B cell (primary cell): ENCODE measurements at regions not wholly inside any gene's neighbourhood (a gene's known extent, or its start where the extent isn't known, plus 50 kb on each side); places are given as distances from the start of the nearest gene placed in this dataset.

ENCODE experiments used
- ATAC-seq: fragments of 200-7000 bp; cut with Tn5 transposase; one replicate; pipeline ENCODE4 v1.10.0; 2021; ENCODE audit warnings: low read depth, mild to moderate bottlenecking, moderate number of reproducible peaks, moderate library complexity
- CTCF ChIA-PET: fragments of 350-600 bp; sonication (Branson Sonifier 250); formaldehyde crosslinking; loops from one replicate; lab custom pipeline; 2021; ENCODE audit warnings: antibody characterized with exemption, inconsistent platforms; lab: Charles Lee
- POLR2A ChIA-PET: fragments of 350-600 bp; sonication (Branson Sonifier 250); formaldehyde crosslinking; loops from one replicate; lab custom pipeline; 2021; ENCODE audit warnings: antibody characterized with exemption; lab: Charles Lee
- DNase-seq: peaks from one replicate; pipeline ENCODE4 v3.0.0; 2013
- H2AFZ ChIP-seq: 2 replicates; pipeline ENCODE4 v1.6.1; 2012; ENCODE audit warnings: mild to moderate bottlenecking, low read depth, low read length; ENCODE audit not compliant: insufficient read depth, poor library complexity, severe bottlenecking
- H3K27ac ChIP-seq, 2 donors: 1 replicate in 1 of 2; 2 replicates in 1 of 2; pipeline ENCODE4 v1.5.1; 2012 to 2013; ENCODE audit warnings: low read length in 2 of 2, mild to moderate bottlenecking in 2 of 2, moderate library complexity in 1 of 2
- H3K27me3 ChIP-seq, 4 experiments: fragments of 200-600 bp in 1 of 4; sonication (generic) in 1 of 4; replicated peaks in 1 of 4; 1 replicate in 2 of 4; 2 replicates in 2 of 4; pipeline versions ENCODE4 v1.6.1 to v1.7.0; 2013 to 2016; ENCODE audit warnings: low read length in 3 of 4, mild to moderate bottlenecking in 2 of 4, mixed read lengths in 1 of 4, moderate library complexity in 1 of 4; ENCODE audit not compliant: insufficient read depth in 4 of 4, control insufficient read depth in 3 of 4; ENCODE audit errors: control extremely low read depth in 1 of 4
- H3K36me3 ChIP-seq, 2 experiments: replicated peaks in 1 of 2; 1 replicate in 1 of 2; 2 replicates in 1 of 2; pipeline versions ENCODE4 v1.6.1 to v1.7.1; 2013; ENCODE audit warnings: low read length in 1 of 2; ENCODE audit not compliant: insufficient read depth in 2 of 2, control insufficient read depth in 1 of 2; ENCODE audit errors: control extremely low read depth in 1 of 2, extremely low read depth in 1 of 2
- H3K4me1 ChIP-seq, 2 donors: fragments of 200-600 bp in 1 of 2; sonication (generic) in 1 of 2; 1 replicate in 1 of 2; 2 replicates in 1 of 2; pipeline versions ENCODE4 v1.5.1 to v1.6.1; 2013 to 2017; ENCODE audit warnings: low read length in 2 of 2; ENCODE audit not compliant: control insufficient read depth in 2 of 2, insufficient read depth in 2 of 2
- H3K4me2 ChIP-seq: replicated peaks from 2 replicates; pipeline ENCODE3; 2012; ENCODE audit warnings: mild to moderate bottlenecking, low read depth, low read length; ENCODE audit not compliant: poor library complexity, severe bottlenecking
- H3K4me3 ChIP-seq, 5 experiments: fragments of 200-600 bp in 1 of 5; sonication (generic) in 1 of 5; 1 replicate in 3 of 5; 2 replicates in 2 of 5; pipeline versions ENCODE4 v1.5.1 to v1.7.0; 2011 to 2016; ENCODE audit warnings: low read length in 4 of 5, mild to moderate bottlenecking in 4 of 5, low read depth in 2 of 5, control low read depth in 1 of 5, moderate library complexity in 1 of 5; ENCODE audit not compliant: insufficient read depth in 1 of 5; ENCODE audit errors: control extremely low read depth in 1 of 5, extremely low read depth in 1 of 5
- H3K79me2 ChIP-seq: fragments of 200-600 bp; sonication (generic); one replicate; pipeline ENCODE4 v1.6.0; 2016; ENCODE audit warnings: low read length; ENCODE audit not compliant: control insufficient read depth, insufficient read depth
- H3K9ac ChIP-seq: fragments of 200-600 bp; sonication (generic); 2 replicates; pipeline ENCODE4 v1.6.1; 2017; ENCODE audit warnings: mild to moderate bottlenecking, low read length, moderate library complexity
- H3K9me3 ChIP-seq, 3 donors: one replicate each; pipeline versions ENCODE4 v1.6.1 to v1.7.1; 2013; ENCODE audit warnings: low read length in 2 of 3; ENCODE audit not compliant: control insufficient read depth in 2 of 3, insufficient read depth in 1 of 3; ENCODE audit errors: control extremely low read depth in 1 of 3
- H4K20me1 ChIP-seq: 2 replicates; pipeline ENCODE4 v1.6.0; 2012; ENCODE audit warnings: mild to moderate bottlenecking, low read length; ENCODE audit not compliant: insufficient read depth, control insufficient read depth, poor library complexity, severe bottlenecking
- H3K27ac Mint-ChIP-seq: one replicate; pipeline ENCODE4 v1.8.0; 2021; ENCODE audit warnings: mixed read lengths
- H3K27me3 Mint-ChIP-seq: one replicate; pipeline ENCODE4 v1.8.0; 2021; ENCODE audit warnings: mixed read lengths
- H3K4me1 Mint-ChIP-seq: one replicate; pipeline ENCODE4 v1.8.0; 2021; ENCODE audit warnings: mixed read lengths
- H3K4me3 Mint-ChIP-seq: one replicate; pipeline ENCODE4 v1.8.0; 2021; ENCODE audit warnings: mixed read lengths
- H3K9me3 Mint-ChIP-seq: one replicate; pipeline ENCODE4 v1.8.0; 2022; ENCODE audit warnings: mixed read lengths; ENCODE audit not compliant: insufficient read depth
- EZH2 ChIP-seq: IDR thresholded peaks from 2 replicates; pipeline ENCODE4 v1.6.1; 2012; ENCODE audit warnings: borderline replicate concordance, low read depth, mild to moderate bottlenecking, moderate library complexity, low read length; ENCODE audit not compliant: insufficient read depth, poor library complexity, severe bottlenecking
- WGBS: methylation state at CpG from one replicate; pipeline ENCODE4 v1.1.5; 2013; ENCODE audit warnings: missing lambda C conversion rate; ENCODE audit not compliant: insufficient coverage; 5-methylcytosine and 5-hydroxymethylcytosine counted together
- intact Hi-C: fragments of 100-400 bp; cut with micrococcal nuclease; formaldehyde crosslinking; loops from one replicate; pipeline ENCODE4 v1.10.0; 2022
- TF ChIP-seq, protein P1 (sequence below): fragments of 200-600 bp; IDR thresholded peaks from one replicate; pipeline ENCODE4 v1.8.0; 2022; ENCODE audit warnings: antibody characterized with exemption, mild to moderate bottlenecking

DNA sequence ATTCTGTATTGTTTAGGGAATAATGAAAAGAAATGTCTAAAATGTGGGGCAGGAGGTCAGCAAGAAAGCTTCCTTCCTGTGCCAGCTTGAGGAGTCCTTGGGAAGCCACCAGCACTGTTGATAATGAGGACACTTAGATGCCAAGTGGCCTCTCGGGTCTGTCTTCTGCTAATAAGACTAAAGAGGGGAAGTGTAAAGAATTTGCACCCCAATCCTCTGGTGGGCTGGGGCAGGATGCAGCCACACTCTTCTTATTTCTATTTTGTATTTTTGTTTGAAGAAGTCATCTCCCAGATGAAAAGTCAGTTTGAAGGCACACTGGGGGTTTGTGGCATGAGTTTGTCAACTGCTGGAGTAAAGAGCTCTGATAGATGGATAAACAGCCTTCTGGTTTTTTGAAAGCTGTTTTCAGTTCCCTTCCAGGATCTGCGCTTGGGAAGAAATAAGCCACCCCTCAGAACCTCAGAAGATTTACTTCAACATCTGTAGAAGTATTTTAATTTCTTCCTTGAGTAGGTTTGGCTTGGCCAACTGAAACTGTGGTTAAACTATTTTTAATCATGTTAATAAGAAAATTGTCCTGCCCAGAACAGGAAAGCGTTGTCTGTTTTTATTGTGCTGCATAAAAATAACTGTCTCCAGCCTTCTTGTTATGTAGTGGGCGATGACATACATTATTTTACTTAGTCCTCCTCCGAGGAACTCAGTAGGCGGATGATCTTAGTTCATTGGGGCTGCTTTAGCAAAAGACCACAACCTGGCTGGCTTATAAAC lies 128.8 kb upstream of the GPR26 start:
- Histone ChIP-seq H3K4me2 (peak overlapping the region; percentile 50), H3K9ac (peak overlapping the region; percentile 3), H3K79me2 (no peaks in the 10 kb centered on the region), H2AFZ (no peak overlapping the region), H3K36me3 (no peaks in the 10 kb centered on the region), H3K4me1 (peaks cover 29 to 34% of the 10 kb centered on the region in 2 donors), H3K4me3 (no peak overlapping the region), H3K27ac (peak overlapping the region in 1 of 2 donors; percentile 30), H3K27me3 (no peaks in the 10 kb centered on the region), H4K20me1 (no peaks in the 10 kb centered on the region), H3K9me3 (peaks cover 0 to 1% (median 0%) of the 10 kb centered on the region in 3 donors)
- intact Hi-C loops, result no loop called here
- H3K27me3 Mint-ChIP-seq, result no peaks in the 10 kb centered on the region
- CTCF ChIA-PET, result interaction anchor here (0.7 kb wide), 1 partner anchor 13 kb away, joined by 4 read pairs; no protein-coding TSS in a partner anchor
- WGBS, result 13% methylated on average over 3 of the region's 6 CpGs
- POLR2A ChIA-PET, result no interaction called here
- peaks cover 4% of the 10 kb centered on the region for H3K9me3 Mint-ChIP-seq
- TF ChIP-seq, protein P1, sequence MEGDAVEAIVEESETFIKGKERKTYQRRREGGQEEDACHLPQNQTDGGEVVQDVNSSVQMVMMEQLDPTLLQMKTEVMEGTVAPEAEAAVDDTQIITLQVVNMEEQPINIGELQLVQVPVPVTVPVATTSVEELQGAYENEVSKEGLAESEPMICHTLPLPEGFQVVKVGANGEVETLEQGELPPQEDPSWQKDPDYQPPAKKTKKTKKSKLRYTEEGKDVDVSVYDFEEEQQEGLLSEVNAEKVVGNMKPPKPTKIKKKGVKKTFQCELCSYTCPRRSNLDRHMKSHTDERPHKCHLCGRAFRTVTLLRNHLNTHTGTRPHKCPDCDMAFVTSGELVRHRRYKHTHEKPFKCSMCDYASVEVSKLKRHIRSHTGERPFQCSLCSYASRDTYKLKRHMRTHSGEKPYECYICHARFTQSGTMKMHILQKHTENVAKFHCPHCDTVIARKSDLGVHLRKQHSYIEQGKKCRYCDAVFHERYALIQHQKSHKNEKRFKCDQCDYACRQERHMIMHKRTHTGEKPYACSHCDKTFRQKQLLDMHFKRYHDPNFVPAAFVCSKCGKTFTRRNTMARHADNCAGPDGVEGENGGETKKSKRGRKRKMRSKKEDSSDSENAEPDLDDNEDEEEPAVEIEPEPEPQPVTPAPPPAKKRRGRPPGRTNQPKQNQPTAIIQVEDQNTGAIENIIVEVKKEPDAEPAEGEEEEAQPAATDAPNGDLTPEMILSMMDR, result no peak
- no peak for TF ChIP-seq EZH2
- peak overlapping the region; percentile 68 for H3K27ac Mint-ChIP-seq
- peak overlapping the region; percentile 64 for H3K4me3 Mint-ChIP-seq
- DNase-seq (no peak), ATAC-seq (no peak)
- H3K4me1 Mint-ChIP-seq, result peaks cover 51% of the 10 kb centered on the region
